ENCODE measurements at regions not wholly inside any gene's neighbourhood (a gene's known extent, or its start where the extent isn't known, plus 50 kb on each side); places are given as distances from the start of the nearest gene placed in this dataset.
A peak's percentile ranks its signal among the peaks of the same experiment; 100 is the strongest.

DNA sequence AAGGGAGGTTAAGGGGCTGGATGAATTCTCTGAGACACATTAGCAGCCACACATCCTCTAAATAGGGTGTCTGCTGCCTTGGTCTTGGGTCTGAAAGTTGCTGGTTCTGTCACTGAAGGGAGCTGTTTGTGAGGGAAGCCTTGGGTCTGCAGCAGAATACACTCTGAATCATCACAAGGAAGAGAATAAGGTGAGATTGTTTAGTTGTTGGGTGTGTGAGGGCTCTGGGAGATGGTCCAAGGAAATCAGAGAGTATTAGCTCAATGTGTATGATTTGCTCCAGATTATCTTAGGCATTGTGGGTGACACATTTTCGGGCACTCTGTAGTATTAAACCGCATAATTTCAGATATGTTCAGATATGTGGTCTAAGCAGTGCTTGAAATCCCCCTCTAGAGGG, 548.5 kb downstream of the SLC4A3 start:
- Histone ChIP-seq H3K4me3 (no peak overlapping the region), H3K36me3 (ENCODE audit: control insufficient read depth in 4 of 4, insufficient read depth in 4 of 4, low read length in 4 of 4) (no peaks in the 10 kb centered on the region), H3K4me1 (ENCODE audit: control insufficient read depth in 5 of 5, insufficient read depth in 5 of 5, low read length in 5 of 5) (no peaks in the 10 kb centered on the region), H3K9ac (ENCODE audit: insufficient read depth in 1 of 2, low read length in 2 of 2) (no peak overlapping the region), H3K27ac (ENCODE audit: low read depth in 1 of 2, low read length in 1 of 2) (no peak overlapping the region), H3K9me3 (ENCODE audit: control insufficient read depth in 4 of 4, insufficient read depth in 3 of 4, low read length in 3 of 4) (no peaks in the 10 kb centered on the region), H3K27me3 (ENCODE audit: control insufficient read depth in 3 of 3, insufficient read depth in 3 of 3, low read length in 2 of 3) (no peaks in the 10 kb centered on the region)
- TF ChIP-seq, protein P1, sequence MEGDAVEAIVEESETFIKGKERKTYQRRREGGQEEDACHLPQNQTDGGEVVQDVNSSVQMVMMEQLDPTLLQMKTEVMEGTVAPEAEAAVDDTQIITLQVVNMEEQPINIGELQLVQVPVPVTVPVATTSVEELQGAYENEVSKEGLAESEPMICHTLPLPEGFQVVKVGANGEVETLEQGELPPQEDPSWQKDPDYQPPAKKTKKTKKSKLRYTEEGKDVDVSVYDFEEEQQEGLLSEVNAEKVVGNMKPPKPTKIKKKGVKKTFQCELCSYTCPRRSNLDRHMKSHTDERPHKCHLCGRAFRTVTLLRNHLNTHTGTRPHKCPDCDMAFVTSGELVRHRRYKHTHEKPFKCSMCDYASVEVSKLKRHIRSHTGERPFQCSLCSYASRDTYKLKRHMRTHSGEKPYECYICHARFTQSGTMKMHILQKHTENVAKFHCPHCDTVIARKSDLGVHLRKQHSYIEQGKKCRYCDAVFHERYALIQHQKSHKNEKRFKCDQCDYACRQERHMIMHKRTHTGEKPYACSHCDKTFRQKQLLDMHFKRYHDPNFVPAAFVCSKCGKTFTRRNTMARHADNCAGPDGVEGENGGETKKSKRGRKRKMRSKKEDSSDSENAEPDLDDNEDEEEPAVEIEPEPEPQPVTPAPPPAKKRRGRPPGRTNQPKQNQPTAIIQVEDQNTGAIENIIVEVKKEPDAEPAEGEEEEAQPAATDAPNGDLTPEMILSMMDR (IDR thresholded peaks at IDR 0.05; ENCODE audit: control extremely low read depth, extremely low read depth), result no peak
- 91 to 95% methylated on average over 2 of the region's 2 CpGs for WGBS, 2 donors
- ATAC-seq (ENCODE audit: insufficient read depth, low FRiP score) (no peak), DNase-seq (no peak)

DNA sequence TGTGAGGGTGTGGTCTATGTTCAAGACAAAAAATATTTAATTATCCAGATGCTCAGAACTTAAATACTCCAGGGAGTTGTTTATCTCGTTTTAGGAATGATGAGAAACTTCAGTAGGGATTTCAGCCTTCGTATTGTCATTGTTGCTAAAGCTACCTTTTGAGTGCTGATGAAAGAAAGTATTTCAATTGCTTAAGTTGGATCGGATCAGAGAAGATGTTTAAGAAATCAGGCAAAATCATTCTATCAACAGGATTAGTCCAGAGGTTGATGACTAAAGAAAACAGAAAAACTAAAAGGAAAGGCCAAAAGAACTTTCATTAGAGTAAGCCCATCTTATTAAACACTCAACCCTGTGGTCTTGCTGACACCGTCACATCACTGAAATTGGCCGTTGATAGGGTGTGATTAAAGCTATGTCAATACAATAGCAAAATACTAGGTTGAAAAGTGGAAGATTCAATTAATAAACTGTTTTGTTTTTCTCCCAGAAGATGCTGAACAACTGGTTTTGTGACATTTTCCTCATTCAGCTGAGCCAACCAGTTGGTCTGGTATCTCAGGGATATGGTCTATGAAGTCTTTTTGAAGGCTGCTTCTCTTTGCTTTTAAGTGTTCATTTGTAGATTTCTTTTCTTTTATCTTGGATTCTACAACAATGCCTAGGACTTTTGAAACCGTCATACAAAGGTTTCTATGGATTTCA, 551.7 kb downstream of the SLC4A3 start:
- H3K27me3 ChIP-seq (ENCODE audit: control insufficient read depth in 3 of 3, insufficient read depth in 3 of 3, low read length in 2 of 3), result no peaks in the 10 kb centered on the region
- no peak overlapping the region for H3K27ac ChIP-seq (ENCODE audit: low read depth in 1 of 2, low read length in 1 of 2)
- H3K36me3 ChIP-seq (ENCODE audit: control insufficient read depth in 4 of 4, insufficient read depth in 4 of 4, low read length in 4 of 4), result no peaks in the 10 kb centered on the region
- TF ChIP-seq, protein P1 (IDR thresholded peaks at IDR 0.05; ENCODE audit: control extremely low read depth, extremely low read depth), result no peak
- H3K4me1 ChIP-seq (ENCODE audit: control insufficient read depth in 5 of 5, insufficient read depth in 5 of 5, low read length in 5 of 5), result no peaks in the 10 kb centered on the region
- H3K9me3 ChIP-seq (ENCODE audit: control insufficient read depth in 4 of 4, insufficient read depth in 3 of 4, low read length in 3 of 4), result no peaks in the 10 kb centered on the region
- peak in 1 of 3 donors; percentile 12 for DNase-seq
- ATAC-seq (ENCODE audit: insufficient read depth, low FRiP score), result no peak
- H3K9ac ChIP-seq (ENCODE audit: insufficient read depth in 1 of 2, low read length in 2 of 2), result no peak overlapping the region
- WGBS, 2 donors, result 83 to 91% methylated on average over 6 of the region's 6 CpGs
- H3K4me3 ChIP-seq, result no peak overlapping the region

DNA sequence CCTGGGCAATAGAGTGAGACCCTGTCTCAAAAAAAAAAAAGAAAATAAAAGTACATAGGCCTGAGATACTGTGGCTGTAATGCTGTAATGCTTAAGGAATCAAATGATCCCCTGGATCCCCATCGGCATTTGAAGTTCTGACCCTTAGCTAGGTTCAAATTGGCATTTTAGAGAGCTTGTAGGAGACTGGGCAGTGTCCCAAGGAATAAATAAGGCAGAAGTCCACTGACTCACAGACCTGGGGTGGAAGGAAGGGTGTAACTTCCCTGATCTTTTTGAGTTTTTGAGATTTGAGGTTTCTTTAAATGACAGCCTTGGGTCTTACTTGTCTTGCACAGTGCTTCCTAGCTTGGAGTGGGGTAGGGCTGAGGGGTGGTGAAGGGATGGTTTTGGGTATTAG, 553.7 kb downstream of the SLC4A3 start:
- H3K4me3 ChIP-seq, result no peak overlapping the region
- DNase-seq (no peak), ATAC-seq (ENCODE audit: insufficient read depth, low FRiP score) (no peak)
- no peaks in the 10 kb centered on the region for H3K4me1 ChIP-seq (ENCODE audit: control insufficient read depth in 5 of 5, insufficient read depth in 5 of 5, low read length in 5 of 5)
- no peak overlapping the region for H3K27ac ChIP-seq (ENCODE audit: low read depth in 1 of 2, low read length in 1 of 2)
- no peaks in the 10 kb centered on the region for H3K36me3 ChIP-seq (ENCODE audit: control insufficient read depth in 4 of 4, insufficient read depth in 4 of 4, low read length in 4 of 4)
- no peaks in the 10 kb centered on the region for H3K9me3 ChIP-seq (ENCODE audit: control insufficient read depth in 4 of 4, insufficient read depth in 3 of 4, low read length in 3 of 4)
- WGBS, 2 donors, result 93 to 96% methylated on average over 1 of the region's 1 CpG
- TF ChIP-seq, protein P1 (IDR thresholded peaks at IDR 0.05; ENCODE audit: control extremely low read depth, extremely low read depth), result no peak
- no peak overlapping the region for H3K9ac ChIP-seq (ENCODE audit: insufficient read depth in 1 of 2, low read length in 2 of 2)
- no peaks in the 10 kb centered on the region for H3K27me3 ChIP-seq (ENCODE audit: control insufficient read depth in 3 of 3, insufficient read depth in 3 of 3, low read length in 2 of 3)

DNA sequence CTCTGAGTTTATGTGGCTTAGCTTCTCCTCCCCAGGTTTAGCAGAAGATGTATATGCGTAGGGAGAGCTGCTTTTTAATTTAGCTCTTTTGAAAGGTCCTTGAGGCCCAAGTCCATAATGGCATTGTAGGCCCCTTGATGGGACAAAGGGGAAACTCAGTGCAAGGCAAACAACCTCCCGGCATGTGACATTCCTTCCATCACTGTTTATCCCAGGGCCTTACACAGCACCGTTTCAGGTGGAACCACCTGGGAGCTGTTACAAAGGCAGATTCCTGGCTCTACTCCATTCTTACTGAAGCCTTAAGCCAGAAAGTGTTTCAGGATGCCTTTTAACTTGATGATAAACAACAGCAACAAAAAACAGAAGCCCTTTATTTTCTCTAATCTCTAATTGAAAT, 555.4 kb downstream of the SLC4A3 start:
- Histone ChIP-seq H3K9ac (ENCODE audit: insufficient read depth in 1 of 2, low read length in 2 of 2) (no peak overlapping the region), H3K36me3 (ENCODE audit: control insufficient read depth in 4 of 4, insufficient read depth in 4 of 4, low read length in 4 of 4) (no peaks in the 10 kb centered on the region), H3K27ac (ENCODE audit: low read depth in 1 of 2, low read length in 1 of 2) (no peak overlapping the region), H3K4me1 (ENCODE audit: control insufficient read depth in 5 of 5, insufficient read depth in 5 of 5, low read length in 5 of 5) (no peaks in the 10 kb centered on the region), H3K9me3 (ENCODE audit: control insufficient read depth in 4 of 4, insufficient read depth in 3 of 4, low read length in 3 of 4) (no peaks in the 10 kb centered on the region), H3K4me3 (no peak overlapping the region), H3K27me3 (ENCODE audit: control insufficient read depth in 3 of 3, insufficient read depth in 3 of 3, low read length in 2 of 3) (no peaks in the 10 kb centered on the region)
- no peak for DNase-seq
- TF ChIP-seq, protein P1 (IDR thresholded peaks at IDR 0.05; ENCODE audit: control extremely low read depth, extremely low read depth), result no peak
- ATAC-seq (ENCODE audit: insufficient read depth, low FRiP score), result no peak
- 79 to 88% methylated on average over 3 of the region's 3 CpGs for WGBS, 2 donors

All from lung (tissue), 11 donors.